ENCODE measurements at regions not wholly inside any gene's neighbourhood (a gene's known extent, or its start where the extent isn't known, plus 50 kb on each side); places are given as distances from the start of the nearest gene placed in this dataset.

GRCh38 chr2:84197901-84198300, 261.2 kb downstream of the SUCLG1 start:
- TF ChIP-seq CTCF (IDR thresholded peaks at IDR 0.05; ENCODE audit: low read depth, low read length, poor library complexity, severe bottlenecking), result no peak
- TF ChIP-seq EZH2phosphoT487 (IDR thresholded peaks at IDR 0.05; ENCODE audit: borderline replicate concordance, low read length), result no peak

Data from DOHH2 (cell line).